HS-27A (cell line): ENCODE measurements at regions not wholly inside any gene's neighbourhood (a gene's known extent, or its start where the extent isn't known, plus 50 kb on each side); places are given as distances from the start of the nearest gene placed in this dataset.
"Not testable (repeated sequence)": the region's sequence is repeated elsewhere in the genome, so short reads cannot be mapped to it uniquely, and the experiment has no call there.

Experiments used
- DNase-seq: peaks from one replicate; pipeline ENCODE4 v3.0.0-alpha.2; 2012; ENCODE audit warnings: low read depth, missing footprints

DNA sequence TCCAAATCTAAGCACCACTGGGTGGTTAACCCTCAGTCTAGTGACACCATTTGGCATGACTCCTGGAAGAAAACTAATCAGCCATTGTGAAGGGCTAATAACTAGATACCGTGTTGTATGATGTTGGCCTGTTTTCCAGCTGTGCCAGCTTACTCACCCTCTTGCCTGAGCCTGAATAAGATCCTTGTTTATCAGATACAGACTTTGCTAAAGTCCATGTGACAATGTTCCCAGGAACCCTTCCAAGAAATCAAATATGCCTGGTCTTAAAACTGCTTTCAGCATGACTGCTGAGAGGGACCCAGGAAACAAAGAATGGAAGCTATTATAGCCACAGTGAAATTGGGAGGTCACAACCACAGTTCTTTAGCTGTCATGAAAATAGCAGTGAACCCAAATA, 640.8 kb upstream of the INTU start:
- no peak for DNase-seq

DNA sequence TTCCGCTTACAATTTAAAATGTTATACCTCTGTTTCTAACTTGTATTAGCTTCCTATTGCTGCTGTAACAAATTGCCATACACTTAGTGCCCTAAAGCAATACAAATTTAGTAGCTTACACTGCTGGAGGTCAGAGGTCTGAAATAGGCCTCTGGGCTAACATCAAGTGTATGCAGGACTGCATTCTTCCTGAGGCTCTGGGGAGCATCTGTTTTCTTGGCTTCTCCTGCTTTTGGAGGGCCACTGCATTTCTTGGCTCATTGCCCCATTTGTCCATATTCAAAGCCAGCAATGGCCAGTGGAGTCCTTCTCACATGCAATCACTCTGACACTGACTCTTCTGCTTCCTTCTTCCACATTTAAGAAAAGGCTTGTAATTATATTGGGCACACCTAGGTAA, 639.8 kb upstream of the INTU start:
- DNase-seq, result no peak

DNA sequence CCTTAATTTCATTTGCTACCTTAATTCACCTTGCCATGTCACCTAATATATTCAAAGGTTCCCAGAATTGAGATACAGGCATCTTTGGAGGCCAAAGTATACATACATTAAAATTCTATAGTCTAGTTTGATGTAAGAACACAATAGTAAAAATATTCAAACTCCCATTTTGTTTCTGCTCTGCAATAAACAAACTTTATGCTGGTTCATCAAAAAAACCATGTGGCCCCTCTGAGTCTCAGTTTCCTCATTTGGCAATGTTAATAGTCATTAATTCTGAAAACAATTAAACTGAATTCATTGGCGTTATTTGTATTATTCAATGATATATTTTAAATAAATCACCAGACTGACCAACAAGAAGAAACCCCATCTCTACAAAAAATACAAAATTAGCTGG, 639.4 kb upstream of the INTU start:
- no peak for DNase-seq

DNA sequence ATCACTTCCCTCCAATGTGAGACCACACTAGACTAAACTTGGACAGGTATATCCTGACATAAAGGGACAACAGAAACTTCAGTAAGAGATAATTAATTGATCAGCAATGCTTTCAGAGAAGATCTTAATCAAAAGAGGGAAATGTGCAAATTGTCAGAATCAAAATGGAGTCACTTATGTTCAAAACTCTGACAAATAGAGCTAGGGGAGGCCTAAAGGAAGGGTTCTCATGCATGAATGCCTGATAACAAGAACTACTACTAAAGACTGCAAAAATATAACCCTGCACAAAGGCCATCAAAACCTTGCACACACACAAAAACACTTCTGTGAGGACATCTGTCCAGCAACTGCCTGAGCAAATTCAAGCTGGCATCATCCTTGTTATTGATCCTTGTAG, 637.5 kb upstream of the INTU start:
- no peak for DNase-seq

DNA sequence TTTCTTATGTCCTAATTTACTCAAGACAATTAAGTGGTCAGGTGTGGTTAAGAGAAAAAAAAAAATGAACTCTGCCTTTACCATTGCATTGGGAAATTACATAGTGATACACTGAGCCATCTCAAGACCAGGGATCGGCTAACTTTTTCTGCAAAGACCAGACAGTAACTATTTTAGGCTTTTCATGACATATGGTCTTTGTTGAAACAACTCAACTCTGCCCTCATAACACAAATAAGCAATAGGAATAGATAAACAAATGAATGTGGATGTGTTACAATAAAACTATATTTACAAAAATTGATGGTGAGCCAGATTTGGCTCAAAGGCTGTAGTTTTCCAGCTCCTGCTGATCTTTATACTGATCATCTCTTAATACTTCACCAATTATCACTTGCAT, 632.6 kb upstream of the INTU start:
- no peak for DNase-seq

DNA sequence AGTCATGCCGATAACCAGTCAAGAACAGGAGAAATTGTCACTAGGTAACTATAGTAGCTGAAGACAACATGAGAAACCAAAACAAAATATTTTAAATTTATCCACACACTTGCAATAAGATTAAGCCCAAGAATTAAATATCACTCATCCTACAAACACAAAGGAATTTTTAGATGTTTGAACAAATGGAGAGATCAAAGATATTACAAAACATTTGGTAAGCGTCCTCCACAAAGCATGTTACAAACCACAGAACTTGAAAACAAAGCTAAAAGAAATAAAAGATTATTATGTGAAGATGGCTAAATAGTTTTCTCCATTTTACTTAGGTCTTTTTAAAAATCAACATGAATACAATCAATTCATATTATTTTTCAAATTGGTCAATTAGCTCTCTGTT, 631.9 kb upstream of the INTU start:
- no peak for DNase-seq

DNA sequence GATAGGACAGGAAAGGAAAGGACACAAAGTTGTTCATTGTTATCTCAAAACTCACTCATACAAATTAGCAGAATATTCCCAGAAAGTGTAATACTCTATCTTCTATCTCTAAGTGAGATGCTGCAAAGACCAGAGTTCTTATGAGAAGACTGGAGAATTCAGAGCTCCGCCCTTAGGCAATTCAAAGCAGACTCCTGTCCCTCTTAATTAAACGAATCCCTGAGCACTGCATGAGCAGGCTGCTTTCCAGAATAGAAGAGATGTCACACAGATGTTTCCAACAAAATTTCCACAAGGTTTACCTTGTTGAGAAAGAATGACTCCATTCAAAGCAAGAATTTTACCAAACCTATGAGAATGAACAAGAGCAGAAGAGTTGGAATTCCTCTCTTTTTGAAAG, 630.8 kb upstream of the INTU start:
- no peak for DNase-seq

DNA sequence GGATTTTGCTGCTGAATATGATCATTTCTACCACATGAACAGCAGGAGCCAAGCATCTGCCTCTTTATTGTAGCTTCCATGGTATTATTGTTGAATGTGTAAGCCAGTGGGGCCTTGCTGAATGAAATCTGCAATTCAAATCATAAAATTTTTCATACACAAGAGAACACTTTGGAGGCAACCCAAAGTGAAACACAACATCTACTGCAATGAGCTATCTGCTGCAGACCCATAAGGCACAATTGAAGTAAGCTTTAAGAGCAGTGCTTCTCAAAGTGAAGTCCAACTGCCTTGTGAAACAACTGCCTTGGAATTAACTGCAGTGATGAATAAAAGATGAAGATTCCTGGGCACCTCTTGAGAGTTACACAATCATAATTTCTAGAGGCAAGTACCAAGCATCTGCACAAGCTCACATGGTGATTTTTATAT, 626.3 kb upstream of the INTU start:
- no peak for DNase-seq

DNA sequence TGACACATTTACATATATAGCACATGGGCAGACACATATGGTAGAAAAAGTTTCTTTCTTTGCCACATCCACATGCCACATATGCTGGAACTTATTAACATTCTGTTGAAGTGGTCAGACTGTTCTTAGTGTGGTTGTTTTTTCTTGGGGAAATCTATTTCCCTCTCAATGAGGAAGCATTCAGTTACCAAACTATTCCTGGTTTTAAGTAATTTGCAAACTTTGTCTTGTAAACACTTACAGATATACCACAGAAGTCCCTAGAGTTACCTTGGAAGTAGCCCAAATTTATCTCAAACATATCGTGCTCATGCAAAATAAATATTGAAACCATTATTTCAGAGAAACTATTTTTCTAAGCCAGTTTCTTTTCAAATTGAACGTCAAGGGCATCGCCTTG, 625.5 kb upstream of the INTU start:
- DNase-seq, result no peak

DNA sequence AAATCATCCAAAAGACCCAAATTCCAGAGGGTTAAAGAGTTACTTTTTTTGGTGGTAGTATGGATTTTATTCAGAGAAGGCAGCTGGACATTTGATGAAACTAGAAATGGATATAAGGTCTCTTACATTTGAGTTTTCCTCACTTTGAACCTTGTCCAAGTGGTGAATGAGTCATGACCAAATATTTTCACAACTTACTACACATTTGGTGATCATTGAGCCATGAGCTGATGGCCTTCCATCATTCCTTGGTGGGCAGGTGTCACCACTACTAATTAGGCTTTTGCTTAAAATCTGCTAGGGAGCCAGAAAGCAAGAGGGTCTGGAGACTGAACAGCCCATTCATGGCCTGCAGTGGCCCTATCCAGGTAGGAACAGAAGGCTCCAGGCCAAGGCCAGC, 620.2 kb upstream of the INTU start:
- peak; percentile 30 for DNase-seq

DNA sequence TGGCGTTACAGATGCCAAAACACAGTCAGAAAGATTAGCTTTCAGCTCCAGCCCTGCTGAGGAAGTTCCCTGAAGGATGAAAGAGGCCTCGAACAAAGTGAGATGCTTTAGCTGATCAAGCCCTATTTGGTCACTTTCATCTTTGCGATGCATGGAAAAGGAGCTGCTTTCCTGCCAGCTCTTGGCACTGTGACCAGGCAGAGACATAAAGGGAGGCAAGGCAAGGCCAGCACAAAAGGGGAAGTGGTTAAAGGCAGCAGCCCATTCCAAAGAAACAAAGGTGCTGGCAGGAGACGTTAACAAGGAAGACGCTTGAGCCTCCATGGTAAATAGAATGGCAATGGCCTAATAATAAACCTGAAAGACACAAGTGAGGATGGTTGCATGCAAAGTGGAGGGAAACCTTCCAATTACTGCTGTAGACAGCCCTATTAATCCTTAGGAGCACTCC, 617.1 kb upstream of the INTU start:
- DNase-seq, result no peak

DNA sequence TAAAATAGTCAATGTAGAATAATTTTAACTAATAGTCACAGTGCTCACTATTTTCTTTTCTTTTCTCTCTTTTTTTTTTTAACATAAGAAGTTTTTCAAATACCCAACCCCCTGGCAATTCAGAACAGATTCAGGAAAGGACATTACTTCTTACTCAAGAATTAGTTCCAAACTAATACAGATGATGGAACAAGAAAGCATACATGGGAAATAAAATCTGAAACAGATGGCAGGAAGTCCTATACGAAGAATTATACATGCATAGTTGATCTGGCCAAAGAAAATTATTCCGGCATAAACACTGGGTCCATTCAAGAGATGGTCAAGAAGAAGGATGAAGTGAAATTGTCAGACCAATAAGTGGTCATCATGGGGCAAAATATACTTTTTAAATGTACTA, 614.4 kb upstream of the INTU start:
- DNase-seq, result no peak

DNA sequence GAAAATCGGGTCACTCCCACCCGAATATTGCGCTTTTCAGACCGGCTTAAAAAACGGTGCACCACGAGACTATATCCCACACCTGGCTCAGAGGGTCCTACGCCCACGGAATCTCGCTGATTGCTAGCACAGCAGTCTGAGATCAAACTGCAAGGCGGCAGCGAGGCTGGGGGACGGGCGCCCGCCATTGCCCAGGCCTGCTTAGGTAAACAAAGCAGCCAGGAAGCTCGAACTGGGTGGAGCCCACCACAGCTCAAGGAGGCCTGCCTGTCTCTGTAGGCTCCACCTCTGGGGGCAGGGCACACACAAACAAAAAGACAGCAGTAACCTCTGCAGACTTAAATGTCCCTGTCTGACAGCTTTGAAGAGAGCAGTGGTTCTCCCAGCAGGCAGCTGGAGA, 611.9 kb upstream of the INTU start:
- DNase-seq, result not testable (repeated sequence)

DNA sequence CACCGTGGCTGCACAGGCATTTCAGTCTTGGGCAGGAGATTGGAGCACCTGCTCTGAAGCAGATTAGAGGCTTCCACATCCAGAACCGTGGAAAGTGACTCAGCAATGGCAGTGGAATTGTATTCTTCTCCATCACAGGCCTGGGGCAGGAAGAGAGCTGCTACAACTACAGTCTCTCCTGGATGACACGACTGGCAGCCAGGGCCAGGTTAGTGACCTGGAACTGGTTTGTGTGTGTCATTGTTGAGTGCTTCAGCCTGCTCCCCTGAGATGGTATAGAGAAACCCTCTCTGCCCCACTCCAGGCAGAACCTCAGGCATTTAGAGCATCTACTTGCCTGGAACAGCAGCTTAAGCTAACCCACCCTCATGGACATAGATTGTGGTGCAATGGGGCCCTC, 596.5 kb upstream of the INTU start:
- no peak for DNase-seq

DNA sequence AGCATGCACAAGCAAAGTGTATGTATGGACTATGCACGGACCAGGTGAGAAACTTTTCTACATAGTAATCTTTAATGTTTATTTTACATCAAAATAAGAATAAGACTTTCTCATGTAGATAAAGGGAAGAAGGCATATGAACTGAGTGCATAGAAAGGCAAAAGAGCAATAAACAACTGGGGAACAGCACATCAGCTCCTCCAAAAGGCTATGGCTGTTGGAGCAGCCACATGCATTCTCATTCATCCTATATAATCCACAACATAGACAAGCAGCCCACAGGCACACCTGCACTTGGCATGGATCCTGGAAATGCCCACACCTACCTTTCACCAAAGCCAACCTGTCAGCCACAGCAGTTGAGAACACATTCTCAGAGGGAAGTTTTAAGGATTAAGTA, 586.9 kb upstream of the INTU start:
- no peak for DNase-seq

DNA sequence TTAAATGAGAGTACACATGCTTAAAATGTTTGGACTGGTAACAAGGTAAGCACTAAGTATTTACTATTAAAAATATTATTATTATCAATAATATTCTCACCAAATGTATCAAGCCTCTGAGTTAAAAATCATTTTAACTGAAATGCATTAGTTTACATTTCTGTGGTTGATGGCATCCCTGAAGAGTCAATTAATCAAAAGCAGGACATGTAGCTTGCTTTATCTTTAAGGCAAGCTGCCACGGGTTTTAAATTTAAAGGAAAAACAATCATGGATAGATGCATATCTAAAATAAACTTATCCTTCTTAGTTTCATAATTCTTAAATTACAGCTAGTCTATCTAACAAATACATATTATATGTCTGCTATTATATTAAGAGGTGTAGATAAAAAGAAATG, 584.8 kb upstream of the INTU start:
- no peak for DNase-seq

DNA sequence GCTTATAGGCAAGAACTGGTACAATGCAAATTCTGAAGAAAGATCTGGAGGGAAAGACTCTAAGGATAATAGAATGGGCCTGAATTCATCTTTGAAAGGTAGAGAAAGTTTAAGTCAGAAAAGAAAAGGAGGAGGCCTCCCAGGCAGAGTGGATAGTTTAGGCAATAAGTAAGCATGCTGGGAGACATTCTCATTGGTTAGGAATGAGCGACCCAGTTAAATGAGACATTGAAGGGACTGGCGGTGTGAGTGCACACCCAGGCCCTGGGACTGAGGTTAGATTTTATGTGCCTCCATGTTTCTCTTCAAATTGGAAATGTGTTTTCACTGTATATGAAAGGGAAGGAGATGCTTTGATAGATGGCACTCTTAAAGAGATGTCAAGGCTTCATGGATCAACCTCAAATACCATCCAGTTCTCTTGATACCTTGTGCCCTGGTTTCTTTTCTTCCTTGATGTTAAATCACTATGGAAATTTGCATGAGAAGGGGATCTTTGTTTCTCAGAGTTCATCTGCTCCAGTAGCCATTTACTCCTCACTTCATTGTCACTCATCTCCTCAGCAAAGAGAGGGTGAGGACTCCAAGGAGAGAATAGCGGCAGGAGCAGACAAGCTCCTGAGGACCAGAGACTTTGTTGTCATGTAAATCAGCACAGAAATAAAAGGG, 584.2 kb upstream of the INTU start:
- no peak for DNase-seq

DNA sequence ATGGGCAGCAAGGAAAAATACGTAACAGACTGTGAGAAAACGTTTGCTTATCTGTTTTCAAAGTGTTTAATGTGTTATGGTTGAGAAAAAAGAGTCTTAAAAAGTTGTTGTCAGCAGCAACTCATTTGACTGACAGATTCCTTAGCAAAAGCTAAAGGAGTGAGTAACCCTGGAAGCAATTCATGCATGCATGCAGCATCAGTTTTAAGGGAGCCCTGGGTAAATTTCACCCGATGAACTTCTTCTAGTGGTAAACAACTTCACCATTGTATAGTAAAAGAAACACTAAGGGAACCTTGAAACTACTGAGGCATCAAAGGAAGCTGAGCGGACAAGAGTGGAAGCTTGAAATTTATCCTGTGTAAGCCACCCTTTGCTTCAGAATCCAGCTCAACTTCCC, 583.2 kb upstream of the INTU start:
- DNase-seq, result no peak

DNA sequence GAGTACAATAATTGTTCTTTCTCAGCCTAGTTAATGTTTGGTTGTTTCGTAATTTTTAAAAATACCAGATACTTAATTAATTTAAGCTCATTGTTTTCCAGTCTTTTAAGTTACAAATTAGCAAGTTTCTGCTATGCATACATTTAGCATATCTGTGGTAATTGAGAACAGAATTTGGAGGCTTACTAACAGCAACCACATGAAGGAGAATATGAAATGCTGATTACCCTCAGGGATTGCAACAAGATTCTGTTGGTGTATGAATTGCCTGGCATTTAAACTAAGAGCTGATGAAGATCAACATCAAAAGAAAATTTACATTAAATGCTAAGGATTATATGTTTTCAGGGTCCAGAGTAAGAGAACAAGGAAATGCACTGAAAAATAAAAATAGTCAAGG, 580.0 kb upstream of the INTU start:
- no peak for DNase-seq

DNA sequence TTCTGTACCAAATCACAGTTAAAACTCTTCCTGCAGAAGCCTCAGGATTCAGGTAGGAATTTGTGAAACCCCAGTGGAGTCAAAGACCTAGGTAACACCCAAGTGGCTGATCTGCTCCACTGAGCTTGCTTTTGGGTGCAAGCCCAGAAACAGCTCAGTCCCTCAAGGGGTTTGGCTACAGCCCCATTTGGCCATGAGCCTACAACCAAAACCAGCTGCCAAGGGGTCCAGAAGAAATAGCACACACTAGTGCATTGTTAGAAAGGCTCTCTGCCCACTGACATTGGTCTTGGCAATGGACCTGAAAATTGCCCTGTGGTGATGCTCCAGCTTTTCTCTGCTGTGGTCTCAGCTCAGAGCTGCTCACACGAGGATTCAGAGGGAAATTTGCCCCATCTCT, 577.4 kb upstream of the INTU start:
- no peak for DNase-seq

DNA sequence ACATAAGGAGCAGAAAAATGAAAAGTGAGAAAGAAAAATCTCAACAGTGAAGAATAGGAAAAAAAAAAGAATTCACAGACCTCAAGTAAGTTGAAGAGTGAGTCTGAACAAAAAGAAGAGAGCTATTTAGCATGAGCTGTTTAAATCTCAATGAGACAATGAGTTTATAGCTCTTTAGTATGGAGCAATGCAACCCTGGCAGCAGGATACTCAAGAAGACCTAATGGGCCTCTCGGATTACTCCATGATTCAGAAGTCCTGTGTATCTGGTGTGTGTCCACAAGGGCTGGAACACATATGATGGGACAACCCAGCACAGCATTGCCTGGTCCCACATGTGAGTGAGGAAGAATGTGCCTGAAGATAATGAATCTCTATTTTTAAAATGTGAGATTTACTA, 563.1 kb upstream of the INTU start:
- no peak for DNase-seq

DNA sequence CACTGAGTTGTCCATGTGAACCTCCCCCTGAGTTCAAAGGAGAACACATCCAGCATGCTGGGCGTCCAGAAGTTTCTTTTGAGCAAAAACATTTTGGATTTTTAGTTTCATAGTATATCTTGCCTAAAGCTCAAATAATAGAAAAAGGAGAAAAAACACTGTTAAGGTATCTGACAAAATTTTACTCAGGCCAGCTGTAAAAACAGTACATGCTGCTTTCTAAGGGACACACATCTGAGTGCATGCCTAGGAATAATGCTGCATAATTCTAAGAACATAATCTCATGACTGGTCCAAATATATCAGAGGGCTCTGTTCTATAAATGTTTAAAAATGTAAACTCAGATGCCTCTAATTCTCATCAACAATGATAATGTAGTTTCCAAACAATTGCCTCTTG, 561.3 kb upstream of the INTU start:
- no peak for DNase-seq

DNA sequence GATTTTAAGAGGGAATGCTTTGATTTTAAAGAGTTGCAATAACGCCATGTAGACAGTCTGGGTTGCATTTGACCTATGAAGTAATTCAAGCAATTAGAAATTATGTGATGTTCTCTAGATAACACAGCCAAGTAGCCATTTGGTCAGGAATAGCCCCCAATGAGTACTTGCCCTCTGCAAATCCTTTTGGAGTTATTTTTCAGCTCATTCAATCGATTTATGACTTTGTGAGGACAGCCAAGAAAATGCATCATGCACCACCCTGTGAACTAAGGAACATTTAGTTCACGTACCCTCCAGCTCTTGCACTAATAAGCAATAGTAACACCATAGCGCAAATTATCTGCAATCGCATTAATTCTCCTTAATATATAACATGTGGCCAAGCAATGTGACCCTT, 552.6 kb upstream of the INTU start:
- no peak for DNase-seq

DNA sequence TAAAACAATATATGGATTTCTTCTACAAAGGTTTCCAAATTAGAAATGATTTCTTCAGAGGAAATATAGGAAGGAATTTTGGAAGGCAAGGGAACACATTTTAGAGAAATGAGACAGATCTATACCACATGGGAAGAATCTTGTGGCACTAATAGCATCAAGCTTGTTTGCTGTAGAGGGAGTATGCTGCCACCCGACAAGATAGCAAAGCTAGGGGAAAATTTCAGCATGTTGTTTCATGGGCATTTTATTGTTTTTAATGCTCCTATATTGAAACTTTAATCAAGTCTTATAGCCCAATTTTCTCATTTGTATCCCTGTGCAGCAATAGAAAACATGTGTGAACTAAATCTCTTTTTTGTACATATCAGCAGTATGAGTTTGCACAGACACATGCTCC, 551.7 kb upstream of the INTU start:
- no peak for DNase-seq

DNA sequence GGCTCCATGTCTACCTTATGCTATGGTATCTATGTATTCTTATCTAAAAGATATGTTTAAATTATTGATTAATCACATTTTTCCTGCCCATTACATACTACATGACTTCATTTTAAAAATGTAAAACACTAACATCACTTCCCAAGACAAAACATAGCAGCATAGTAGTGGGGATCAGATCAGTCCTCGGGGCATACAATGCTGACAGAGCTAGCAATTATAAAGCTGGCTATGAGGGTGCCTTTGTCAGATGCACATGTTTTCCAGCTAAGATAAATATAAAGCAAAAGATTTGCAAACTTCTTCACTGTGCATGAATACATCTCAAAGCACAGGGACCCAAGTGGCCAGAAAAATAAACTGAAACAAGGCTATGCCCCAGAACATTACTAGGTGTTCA, 549.8 kb upstream of the INTU start:
- DNase-seq, result no peak
